B cell (primary cell): ENCODE measurements at regions not wholly inside any gene's neighbourhood (a gene's known extent, or its start where the extent isn't known, plus 50 kb on each side); places are given as distances from the start of the nearest gene placed in this dataset.

ENCODE experiments used
- CTCF ChIP-seq: fragments of 200-600 bp; IDR thresholded peaks from one replicate; pipeline ENCODE4 v1.8.0; 2022; ENCODE audit warnings: antibody characterized with exemption, mild to moderate bottlenecking
- EZH2 ChIP-seq: IDR thresholded peaks from 2 replicates; pipeline ENCODE4 v1.6.1; 2012; ENCODE audit warnings: borderline replicate concordance, low read depth, mild to moderate bottlenecking, moderate library complexity, low read length; ENCODE audit not compliant: insufficient read depth, poor library complexity, severe bottlenecking

DNA sequence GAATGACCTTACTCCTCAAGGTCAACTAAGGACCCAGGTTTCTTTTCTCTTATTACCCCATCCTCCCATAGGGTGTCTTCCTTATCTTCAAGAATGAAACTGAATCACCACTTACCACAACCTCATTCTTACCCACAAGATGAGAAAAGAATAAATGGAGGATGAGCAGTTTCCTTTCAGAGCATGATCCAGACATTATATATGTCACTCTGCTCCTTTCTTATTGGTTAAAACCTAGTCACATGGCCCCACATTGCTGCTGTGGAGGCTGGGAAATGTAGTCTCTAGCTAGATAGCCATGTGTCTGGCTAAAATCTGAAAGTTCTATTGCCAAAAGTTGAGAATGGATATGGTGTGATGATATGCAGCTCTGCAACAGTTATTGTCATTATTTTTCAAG, 62.4 kb upstream of the RAI2 start:
- TF ChIP-seq CTCF (no peak), EZH2 (no peak)
